Activated gamma-delta T cell treated with anti-CD3 and anti-CD28 coated beads, Interleukin-2, amount 50 U/mL, for 16 hours (primary cell): ENCODE measurements at regions not wholly inside any gene's neighbourhood (a gene's known extent, or its start where the extent isn't known, plus 50 kb on each side); places are given as distances from the start of the nearest gene placed in this dataset.
"Not testable (repeated sequence)": the region's sequence is repeated elsewhere in the genome, so short reads cannot be mapped to it uniquely, and the experiment has no call there.

Experiments
- DNase-seq: peaks from one replicate; pipeline ENCODE4 v3.0.0-alpha.2; 2020; ENCODE audit warnings: low read depth

DNA sequence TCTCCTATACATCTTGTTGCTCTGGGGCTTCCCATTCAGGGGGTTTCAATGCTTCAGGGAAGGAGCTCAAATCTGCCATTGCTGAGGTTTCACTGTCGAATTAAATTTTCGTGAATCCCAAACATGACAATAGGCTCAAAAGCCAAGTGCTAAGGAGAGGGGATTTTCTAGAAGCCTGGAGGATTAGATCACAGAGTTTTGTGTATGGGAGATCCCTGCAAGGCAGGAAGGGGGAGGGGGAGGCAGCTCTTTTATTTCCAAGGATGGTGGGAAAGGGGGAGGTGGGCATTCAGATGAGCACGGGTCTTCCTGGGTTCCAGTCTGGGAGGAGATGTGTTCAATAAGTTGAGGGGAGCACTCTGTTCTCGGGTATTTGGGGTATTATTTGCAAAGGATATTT lies 69.9 kb upstream of the DLG1 start:
- DNase-seq = no peak

DNA sequence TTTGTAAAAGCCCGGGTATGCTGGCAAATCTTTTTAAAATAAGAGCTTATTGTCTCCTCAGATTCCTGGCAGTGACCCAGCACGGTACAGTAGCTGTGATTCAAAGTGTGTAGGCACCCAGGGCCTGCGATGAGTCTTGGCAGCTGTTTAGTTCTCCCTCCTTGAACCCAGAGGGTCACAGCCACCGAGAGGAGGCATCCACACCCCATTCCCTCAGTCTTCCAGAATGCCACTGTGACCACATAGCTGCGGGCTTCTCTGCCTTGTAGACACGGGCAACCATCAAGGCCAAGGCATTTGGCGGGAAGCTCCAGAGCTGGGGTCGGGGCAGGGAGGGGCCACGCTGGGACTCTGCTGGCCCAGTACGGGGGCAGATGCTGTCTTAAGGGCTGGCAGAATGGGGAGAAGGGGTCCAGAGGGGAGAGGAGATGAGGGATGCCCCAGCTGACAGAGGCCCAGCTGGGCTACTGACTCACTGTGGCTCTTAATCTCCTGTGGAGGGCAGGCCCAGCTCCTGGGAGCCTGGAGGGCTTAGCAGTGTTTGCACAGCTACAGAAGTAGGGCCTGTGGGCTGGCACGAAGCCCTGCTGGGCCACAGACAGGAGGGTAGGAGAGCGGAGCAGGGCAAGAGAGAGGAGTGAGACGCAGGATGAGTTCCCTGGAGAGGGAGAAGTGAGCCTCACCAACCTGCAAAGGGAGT lies 68.8 kb upstream of the DLG1 start:
- no peak for DNase-seq

DNA sequence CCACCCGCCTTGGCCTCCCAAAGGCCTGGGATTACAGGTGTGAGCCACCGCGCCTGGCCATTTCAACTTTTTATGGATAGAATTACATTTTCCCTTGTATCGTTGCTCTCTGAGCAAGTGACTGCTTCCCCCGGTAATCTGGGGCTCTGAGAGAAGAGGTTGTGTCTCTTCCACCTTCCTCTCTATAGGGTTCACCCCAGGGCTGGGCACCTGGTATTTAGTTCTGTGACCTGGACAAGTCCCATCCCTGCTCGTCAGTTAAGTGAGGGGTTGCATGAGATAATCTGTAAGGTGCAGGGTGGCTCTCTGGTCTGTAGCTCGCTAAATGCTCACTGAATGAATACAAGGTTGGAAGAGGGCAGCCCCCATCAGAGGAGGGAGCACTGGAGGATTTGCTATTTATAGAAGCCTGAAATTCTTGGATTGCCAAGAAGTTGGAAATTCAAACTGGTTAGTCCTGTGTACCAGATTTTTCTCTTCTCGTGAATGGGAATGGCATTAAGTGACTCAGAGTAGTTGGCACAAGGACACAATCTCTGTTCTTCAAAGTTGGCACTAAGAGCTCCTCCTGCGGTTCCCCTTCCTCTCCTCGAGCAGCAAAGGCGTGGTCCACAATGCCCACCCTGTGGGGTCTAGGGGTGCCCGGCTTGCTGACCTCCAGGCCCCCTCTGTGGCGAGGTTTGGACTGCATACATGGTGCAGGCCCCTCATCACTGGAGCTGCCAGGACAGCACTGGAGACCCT lies 68.1 kb upstream of the DLG1 start:
- DNase-seq = no peak

DNA sequence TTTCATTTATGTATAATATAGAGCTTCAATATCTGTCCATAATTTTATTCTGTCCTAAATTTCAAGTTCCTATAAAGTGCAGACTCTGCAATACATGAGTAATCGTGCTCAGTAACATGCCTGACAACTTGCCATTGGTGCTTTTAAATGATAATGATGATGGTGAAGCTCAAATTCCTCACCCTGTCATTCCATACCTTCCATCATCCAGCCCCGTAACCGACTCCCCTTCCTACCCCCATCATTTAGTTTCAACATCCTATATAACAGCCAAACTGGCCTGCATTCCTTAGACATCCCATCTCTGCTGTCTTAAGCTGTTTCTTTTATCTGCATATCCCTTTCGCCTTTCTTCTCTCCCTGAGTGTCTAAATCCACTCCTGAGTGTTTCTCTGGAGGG lies 67.2 kb upstream of the DLG1 start:
- DNase-seq = no peak

DNA sequence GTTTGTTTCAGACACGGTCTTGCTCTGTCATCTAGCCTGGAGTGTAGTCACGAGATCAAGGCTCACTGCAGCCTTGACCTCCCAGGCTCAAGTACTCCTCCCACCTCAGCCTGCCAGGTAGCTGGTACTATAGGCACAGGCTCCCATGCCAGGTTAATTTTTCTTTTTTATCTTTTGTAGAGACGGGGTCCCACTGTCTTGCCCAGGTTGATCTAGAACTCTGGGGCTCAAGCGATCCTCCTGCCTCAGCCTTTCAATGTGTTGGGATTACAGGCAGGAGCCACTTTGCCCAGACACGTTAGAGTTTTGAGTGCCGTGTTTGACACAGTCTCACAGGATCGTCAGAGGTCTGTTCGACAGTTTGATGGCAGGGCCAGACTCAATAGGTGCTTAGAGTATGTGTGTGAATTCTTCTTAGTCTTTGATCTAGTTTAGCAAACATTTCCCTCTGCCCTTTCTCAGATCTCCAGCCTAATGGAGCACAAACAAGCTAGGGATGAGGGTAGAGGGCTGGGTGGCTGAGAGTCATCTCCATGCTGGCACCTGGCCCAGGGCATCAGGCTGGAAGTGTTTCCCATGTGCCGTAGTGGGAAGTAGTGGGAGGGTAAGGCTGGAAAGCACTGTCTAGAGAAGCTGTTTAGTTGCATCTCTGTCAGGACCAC lies 66.1 kb upstream of the DLG1 start:
- DNase-seq = no peak

DNA sequence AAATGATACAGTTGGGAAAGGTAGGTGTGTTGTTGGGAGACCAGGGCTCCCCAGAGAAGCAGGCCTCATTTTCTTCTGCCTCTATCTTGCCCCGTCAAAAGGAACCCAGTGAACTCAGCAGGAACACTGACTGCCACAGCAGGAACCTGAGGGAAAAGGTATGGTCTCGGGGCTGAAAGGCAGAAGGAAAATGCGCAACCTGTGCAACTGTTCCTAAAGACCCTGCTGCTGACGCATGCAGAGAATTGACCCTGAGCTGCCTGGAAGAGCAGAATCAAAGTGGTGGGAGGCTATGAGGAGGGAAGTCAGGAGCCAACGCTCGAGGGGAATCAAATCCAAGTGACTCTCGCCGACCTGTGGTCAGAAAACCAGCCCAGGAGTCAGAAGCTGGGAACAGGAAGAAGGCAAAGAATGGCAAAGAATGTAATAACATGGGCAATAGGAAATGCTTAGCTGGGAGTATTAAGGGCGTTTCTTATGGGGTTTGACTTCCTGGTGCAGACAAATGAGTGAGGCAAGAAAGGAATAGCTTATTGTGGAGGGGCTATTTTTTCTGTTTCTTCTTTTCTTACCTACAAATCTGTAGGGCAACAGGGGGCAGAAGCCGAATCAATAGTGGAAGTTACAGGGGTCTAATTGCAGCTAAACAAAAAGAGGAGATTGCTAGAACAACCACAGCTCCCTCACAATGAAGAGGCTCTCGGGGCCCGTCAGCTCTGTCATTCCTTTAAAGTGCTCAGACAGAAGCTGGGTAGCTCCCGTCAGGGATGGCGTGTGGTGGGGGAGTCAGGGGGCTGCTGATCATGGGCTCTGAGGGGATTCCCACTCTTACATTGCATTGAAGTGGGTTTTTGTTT lies 65.4 kb upstream of the DLG1 start:
- no peak for DNase-seq

DNA sequence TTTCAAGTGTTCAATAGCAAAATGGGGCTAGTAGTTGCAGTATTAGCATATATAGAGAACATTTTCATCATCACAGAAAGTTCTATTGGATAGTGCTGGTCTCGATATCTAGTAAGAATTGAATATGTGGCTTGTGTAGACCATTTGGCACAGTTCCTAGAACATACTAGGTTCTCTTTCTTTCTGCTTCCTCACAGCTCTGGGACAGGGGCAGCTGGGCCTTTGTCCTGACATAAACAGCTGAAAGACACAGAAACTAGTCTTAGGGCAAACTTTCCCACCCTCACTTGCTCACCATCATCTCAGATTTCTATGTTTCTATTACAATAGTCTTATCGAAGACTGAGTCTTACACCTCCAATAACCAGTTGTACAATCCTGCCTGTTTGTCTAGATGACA lies 63.7 kb upstream of the DLG1 start:
- DNase-seq = no peak

DNA sequence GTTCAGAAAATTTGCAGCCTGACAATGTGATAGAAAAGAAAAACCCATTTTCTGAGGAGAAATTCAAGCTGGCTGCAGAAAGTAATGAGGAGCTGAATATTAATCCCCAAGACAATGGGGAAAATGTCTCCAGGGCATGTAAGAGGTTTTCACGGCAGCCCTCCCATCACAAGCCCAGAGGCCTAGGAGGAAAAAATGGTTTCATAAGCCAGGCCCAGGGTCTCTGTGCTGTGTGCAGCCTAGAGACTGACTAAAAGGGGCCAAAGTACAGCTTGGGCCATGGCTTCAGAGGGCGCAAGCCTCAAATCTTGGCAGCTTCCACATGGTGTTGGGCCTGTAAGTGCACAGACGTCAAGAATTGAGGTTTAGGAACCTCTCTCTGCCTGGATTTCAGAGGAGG lies 61.7 kb upstream of the DLG1 start:
- not testable (repeated sequence) for DNase-seq

DNA sequence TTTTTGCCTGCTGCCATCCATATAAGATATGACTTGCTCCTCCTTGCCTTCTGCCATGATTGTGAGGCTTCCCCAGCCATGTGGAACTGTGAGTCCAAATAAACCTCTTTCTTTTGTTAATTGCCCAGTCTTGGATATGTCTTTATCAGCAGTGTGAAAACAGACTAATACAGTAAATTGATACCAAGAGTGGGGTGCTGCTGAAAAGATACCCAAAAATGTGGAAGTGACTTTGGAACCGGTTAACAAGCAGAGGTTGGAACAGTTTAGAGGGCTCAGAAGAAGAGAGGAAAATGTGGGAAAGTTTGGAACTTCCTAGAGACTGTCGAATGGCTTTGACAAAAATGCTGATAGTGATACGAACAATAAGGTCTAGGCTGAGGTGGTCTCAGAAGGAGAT lies 61.1 kb upstream of the DLG1 start:
- DNase-seq = not testable (repeated sequence)

DNA sequence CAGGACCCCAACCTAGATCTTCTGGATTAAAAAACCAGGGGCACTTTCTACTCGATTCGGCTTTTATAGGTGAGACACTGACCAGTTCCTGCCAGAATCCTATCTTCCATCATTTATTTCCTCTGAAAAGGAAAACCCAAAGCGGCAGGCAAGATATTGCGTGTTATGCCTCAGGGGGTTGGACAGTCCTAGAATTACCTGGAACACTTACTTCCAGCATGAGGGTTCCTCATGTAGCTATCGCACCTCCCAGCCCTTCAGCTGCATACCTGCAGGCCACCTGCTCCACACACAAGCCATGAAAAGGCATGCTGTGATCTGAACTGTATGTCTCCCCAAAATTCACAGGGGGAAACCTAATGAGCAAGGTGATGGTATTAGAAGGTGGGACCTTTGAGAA lies 58.3 kb upstream of the DLG1 start:
- DNase-seq = no peak

DNA sequence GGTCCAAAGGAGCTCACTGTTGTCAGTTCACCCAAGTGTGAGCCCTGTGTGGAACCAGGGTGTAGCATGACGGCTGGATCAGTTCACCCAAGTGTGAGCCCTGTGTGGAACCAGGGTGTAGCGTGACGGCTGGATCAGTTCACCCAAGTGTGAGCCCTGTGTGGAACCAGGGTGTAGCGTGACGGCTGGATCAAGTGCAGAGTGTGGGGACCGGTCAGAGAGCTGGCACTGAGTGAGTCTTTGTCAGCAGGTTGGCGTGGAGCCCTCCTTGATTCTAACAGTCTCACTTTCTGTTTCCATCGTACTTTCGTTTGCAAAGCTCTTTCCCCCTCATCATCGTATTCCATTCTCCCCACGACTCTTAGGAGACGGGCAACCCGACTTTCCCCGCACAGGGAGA lies 57.9 kb upstream of the DLG1 start:
- DNase-seq = no peak

DNA sequence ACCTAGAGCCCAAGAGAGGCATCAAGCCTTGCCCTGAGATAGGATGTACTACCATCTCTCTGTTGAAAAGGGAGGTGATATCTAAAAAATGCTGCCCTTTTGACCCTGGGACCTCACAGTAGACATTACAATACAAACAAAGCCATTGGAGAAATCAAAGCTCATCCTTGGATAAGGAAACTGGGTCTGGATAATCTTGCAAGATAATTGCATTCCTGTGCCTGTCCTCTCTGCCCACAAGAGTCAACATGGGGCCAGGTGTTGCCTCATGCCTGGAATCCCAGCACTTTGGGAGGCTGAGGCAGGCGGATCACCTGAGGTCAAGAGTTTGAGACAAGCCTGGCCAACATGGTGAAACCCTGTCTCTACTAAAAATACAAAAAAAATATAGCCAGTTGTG lies 57.3 kb upstream of the DLG1 start:
- DNase-seq = no peak

DNA sequence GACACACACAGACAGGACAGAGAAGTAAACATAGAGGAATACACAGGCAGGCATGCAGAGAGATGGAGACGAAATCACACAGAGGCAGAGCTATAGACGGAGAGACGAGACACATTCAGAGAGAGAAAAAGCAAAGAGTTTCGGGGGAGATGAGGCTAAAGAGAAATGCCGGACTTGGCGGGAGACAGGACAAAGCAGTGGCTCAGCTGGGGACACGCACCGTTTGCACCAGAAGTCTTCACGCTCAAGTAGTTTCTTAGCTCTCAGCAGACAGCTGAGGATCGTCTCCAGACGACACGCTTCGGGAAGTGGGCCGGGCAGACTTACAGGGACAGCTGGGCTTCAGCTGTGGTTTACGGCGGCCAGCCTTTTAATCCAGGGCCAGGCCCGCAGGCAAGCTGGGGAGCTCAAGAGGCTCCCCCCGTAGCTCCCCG lies 56.2 kb upstream of the DLG1 start:
- DNase-seq = no peak

DNA sequence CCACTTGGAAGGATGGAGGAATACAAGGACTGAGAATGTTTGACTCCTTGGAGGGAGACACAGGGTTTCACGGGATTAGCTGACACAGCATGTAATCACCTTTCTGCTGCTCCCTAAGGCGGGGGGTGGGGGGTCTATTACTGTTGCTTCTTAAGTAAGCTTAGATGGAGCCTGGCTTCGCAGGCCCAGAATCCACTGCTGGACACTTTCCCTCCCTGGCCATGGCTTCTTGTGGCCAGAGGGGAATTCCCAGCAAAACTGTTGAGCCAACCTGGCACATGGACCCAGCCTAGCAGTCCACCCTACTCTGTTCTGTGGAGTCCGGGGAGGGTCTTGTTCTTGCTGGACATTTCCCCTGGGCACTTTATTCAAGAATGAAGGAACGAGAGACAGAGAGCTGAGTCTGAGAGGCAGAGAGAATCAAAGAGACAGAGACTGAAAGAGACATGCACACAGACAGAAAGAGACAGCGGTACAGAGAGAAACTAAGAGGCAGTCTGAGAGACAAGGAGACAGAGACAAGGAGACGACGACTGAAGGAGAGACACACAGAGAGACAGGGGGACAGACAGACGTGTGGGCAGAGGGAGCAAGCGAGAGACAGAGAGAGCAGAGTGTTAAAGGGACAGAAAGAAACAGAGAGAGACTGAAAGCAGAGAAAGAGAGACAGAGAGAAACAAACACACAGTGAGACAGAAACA lies 55.6 kb upstream of the DLG1 start:
- DNase-seq = no peak

DNA sequence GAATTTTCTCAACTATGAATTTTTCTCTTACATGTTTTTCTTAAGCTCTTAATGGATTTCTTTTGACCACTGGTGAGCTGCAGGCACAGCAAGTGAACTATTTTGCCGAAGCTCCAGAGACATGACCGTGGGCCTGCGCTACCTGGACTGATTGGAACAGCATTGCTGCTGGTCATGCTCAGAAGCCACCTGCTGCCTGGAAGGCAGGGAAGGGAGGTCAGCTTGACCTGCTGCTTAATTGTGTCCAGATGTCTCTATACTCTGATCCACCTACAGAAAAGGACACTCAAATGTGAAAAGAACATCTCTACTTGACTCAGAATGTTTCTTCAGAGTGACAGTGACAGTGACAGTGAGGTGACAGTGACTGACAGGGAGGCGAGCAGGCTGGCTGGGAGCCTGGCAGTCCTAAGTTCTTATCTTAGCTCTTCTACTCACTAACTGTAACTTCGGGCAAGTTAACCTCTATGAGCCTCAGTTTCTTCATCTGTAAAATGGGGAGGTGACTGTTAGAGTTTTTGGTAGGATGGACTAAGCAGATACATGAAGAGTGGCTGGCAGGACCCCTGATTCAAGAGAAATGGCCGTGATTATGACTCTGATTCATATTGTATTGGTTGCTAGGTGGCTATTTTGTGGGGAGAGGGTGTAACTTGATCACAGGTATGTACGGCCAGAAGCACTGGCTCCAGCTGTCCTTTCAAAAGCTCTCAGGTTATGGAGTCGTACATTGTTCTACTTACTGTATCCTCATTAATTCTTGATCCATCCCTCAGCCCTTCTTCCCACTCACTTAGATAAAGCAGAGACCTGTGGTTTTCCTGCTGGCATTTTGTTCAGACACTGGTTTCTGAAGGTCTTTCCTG lies 54.8 kb upstream of the DLG1 start:
- DNase-seq = no peak

DNA sequence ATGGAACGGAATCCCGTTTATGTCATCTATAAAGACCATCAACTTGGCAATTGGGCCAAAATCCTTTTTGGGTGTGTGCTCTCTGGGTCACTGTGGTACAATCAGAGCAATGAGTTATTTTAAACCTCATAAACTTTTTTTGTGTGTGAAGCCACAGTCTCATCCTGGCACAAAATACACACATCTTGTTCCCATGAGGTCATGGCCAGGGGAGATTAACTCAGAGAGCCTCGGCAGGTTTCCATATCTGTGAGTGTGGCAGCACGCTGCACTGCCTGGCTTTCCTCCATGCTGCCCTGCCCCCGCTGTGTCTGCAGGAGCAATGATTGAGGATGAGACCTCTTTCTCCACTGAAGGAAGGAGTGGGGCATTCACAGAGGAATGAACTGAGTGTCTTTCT lies 54.0 kb upstream of the DLG1 start:
- DNase-seq = no peak

DNA sequence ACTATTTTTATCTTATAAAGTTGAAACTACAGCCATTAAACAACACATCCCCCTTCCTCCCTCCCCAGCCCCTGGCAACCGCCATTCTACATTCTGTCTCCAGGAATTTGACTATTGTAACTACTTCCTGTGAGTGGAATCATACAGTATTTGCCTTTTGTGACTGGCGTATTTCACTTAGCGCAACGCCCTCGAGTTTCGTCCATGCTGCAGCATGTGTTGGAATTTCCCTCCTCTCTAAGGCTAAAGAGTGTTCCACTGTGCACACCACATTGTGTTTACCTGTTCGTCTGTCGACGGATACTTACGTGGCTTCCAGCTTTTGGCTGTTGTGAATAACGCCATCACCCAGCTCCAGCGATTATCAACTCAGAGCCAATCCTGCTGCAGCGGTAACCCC lies 52.0 kb upstream of the DLG1 start:
- no peak for DNase-seq

DNA sequence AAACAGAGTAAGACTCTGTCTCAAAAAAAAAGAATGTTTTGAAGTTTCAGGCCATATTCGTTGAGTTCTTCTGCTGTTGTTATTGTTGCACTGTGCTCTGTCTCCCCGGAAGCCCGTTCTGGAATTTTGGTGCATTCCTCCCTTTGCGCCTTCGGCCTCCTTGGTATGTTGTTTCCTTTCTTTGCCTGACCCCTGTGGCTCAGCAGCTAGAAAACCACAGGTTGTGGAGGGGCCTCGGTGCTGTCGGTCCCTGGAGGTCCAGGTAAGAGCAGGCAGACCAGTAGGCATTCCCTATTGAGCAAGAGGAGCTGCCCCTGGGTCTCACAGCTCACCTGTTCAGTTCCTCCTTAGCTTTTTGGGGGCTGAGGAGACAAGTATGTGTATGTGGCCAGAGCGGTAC lies 51.0 kb upstream of the DLG1 start:
- DNase-seq = no peak
